ENCODE measurements at regions not wholly inside any gene's neighbourhood (a gene's known extent, or its start where the extent isn't known, plus 50 kb on each side); places are given as distances from the start of the nearest gene placed in this dataset.

DNA sequence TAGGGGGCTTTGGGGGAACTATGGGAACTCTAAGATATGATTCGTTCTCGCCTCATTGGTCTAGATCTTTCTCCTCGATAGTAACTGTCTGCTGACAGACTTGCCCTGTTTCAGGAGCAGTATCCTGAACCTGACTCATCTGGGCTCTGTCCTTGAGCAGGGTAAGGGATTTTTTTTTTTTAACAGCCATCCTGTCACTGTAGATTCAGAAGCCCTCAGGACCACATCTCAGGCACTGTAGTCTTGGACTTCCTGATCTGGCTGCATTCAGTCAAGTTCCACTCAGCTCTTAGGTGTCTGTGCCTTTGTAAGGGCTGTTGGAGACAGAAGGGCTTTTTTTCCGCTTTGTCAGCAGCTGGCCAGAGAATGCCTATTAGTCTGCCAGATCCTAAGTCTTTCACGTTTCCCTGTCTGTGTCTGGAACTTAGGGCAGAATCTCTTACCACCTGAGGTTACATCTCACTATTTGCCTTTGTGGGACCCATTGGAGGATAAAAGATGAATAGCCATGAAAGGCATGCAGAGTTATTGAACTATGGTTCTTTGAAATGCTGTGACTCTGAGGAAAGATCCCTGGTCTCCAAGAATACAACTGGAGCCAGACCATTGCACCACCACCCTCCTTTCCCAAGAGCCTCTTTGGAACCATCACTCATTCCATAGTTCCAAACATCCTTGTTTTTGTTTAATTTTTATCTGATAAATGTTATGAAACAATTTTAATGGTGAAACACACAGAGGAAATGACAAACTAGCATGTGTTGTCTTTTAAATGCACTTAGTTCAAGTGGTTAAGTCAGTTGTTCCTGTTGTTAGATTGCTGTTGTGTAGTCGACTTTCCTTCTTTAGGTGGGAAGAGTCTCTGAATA, 49.7 kb upstream of the MACF1 start (continued):
- TF ChIP-seq ZNF316 (IDR thresholded peaks at IDR 0.05) (peak; percentile 90), MTA1 (IDR thresholded peaks at IDR 0.05; ENCODE audit: borderline replicate concordance) (no peak), YY1 (IDR thresholded peaks at IDR 0.05; ENCODE audit: borderline replicate concordance in 1 of 3, control insufficient read depth in 1 of 3, extremely low read depth in 1 of 3, insufficient read depth in 3 of 3, insufficient read length in 1 of 3, insufficient replicate concordance in 2 of 3, low read depth in 1 of 3, low read length in 2 of 3) (no peak), XRCC5 (IDR thresholded peaks at IDR 0.05; ENCODE audit: low read depth, low read length) (no peak), ETS1 (conservative IDR thresholded peaks at IDR 0.05; ENCODE audit: control insufficient read depth, low read depth, low read length) (no peak), ZMIZ1 (IDR thresholded peaks at IDR 0.05; ENCODE audit: low read depth in 2 of 2, low read length in 2 of 2) (no peak), PHB2 (IDR thresholded peaks at IDR 0.05; ENCODE audit: low read depth) (no peak), U2AF1 (optimal IDR thresholded peaks at IDR 0.05; ENCODE audit: low read depth, low read length) (no peak), IRF9 (tag; IDR thresholded peaks at IDR 0.05) (no peak), PHF8 (IDR thresholded peaks at IDR 0.05; ENCODE audit: borderline replicate concordance, low read length) (no peak), EP400 (IDR thresholded peaks at IDR 0.05) (no peak), CHD2 (IDR thresholded peaks at IDR 0.05; ENCODE audit: low read depth, low read length) (no peak), PTRF (tag; IDR thresholded peaks at IDR 0.05) (no peak), KHSRP (IDR thresholded peaks at IDR 0.05) (no peak), ZNF76 (CRISPR knock-in tag; IDR thresholded peaks at IDR 0.05; ENCODE audit: borderline replicate concordance) (no peak), TAF15 (IDR thresholded peaks at IDR 0.05; ENCODE audit: low read depth, low read length) (no peak), MYNN (IDR thresholded peaks at IDR 0.05) (no peak), MYNN (CRISPR knock-in tag; IDR thresholded peaks at IDR 0.05) (no peak), GTF2F1 (IDR thresholded peaks at IDR 0.05; ENCODE audit: low read depth, low read length) (no peak), SP1 (CRISPR knock-in tag; IDR thresholded peaks at IDR 0.05) (no peak)
- TF ChIP-seq, protein P1, sequence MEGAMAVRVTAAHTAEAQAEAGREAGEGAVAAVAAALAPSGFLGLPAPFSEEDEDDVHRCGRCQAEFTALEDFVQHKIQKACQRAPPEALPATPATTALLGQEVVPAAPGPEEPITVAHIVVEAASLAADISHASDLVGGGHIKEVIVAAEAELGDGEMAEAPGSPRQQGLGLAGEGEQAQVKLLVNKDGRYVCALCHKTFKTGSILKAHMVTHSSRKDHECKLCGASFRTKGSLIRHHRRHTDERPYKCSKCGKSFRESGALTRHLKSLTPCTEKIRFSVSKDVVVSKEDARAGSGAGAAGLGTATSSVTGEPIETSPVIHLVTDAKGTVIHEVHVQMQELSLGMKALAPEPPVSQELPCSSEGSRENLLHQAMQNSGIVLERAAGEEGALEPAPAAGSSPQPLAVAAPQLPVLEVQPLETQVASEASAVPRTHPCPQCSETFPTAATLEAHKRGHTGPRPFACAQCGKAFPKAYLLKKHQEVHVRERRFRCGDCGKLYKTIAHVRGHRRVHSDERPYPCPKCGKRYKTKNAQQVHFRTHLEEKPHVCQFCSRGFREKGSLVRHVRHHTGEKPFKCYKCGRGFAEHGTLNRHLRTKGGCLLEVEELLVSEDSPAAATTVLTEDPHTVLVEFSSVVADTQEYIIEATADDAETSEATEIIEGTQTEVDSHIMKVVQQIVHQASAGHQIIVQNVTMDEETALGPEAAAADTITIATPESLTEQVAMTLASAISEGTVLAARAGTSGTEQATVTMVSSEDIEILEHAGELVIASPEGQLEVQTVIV (CRISPR knock-in tag; IDR thresholded peaks at IDR 0.05; ENCODE audit: borderline replicate concordance): no peak
